H9 (cell line): ENCODE measurements at regions not wholly inside any gene's neighbourhood (a gene's known extent, or its start where the extent isn't known, plus 50 kb on each side); places are given as distances from the start of the nearest gene placed in this dataset.

ENCODE experiments used
- DNase-seq: peaks from one replicate; pipeline ENCODE4 v3.0.0-alpha.2; 2017
- H2AFZ ChIP-seq: one replicate; pipeline ENCODE4 v1.6.1; 2013; ENCODE audit warnings: mild to moderate bottlenecking, low read length, control low read depth, moderate library complexity
- H2AK5ac ChIP-seq: 2 replicates; pipeline ENCODE4 v1.6.1; 2013; ENCODE audit warnings: low read length, control low read depth, mixed read lengths; ENCODE audit not compliant: insufficient read length
- H2BK120ac ChIP-seq: one replicate; pipeline ENCODE4 v1.6.1; 2013; ENCODE audit warnings: low read depth, mild to moderate bottlenecking, low read length, control low read depth, inconsistent platforms; ENCODE audit not compliant: poor library complexity, severe bottlenecking
- H2BK12ac ChIP-seq: 2 replicates; pipeline ENCODE4 v1.6.1; 2013; ENCODE audit warnings: low read length, control low read depth, mixed read lengths, low read depth; ENCODE audit not compliant: insufficient read length
- H2BK15ac ChIP-seq: 2 replicates; pipeline ENCODE4 v1.6.1; 2013; ENCODE audit warnings: low read depth, low read length, control low read depth
- H2BK20ac ChIP-seq: one replicate; pipeline ENCODE4 v1.6.1; 2013; ENCODE audit warnings: low read depth, mild to moderate bottlenecking, low read length, control low read depth, inconsistent platforms; ENCODE audit not compliant: poor library complexity, severe bottlenecking
- H2BK5ac ChIP-seq: 2 replicates; pipeline ENCODE4 v1.6.1; 2013; ENCODE audit warnings: low read length, control low read depth, mixed read lengths; ENCODE audit not compliant: insufficient read length
- H3K14ac ChIP-seq: 2 replicates; pipeline ENCODE4 v1.6.1; 2013; ENCODE audit warnings: low read length, control low read depth; ENCODE audit not compliant: insufficient read depth
- H3K18ac ChIP-seq: 2 replicates; pipeline ENCODE4 v1.6.1; 2013; ENCODE audit warnings: low read depth, mild to moderate bottlenecking, mixed read lengths, low read length, control low read depth; ENCODE audit not compliant: insufficient read length
- H3K23ac ChIP-seq: 2 replicates; pipeline ENCODE4 v1.6.1; 2013; ENCODE audit warnings: low read length, control low read depth, mixed read lengths, low read depth; ENCODE audit not compliant: insufficient read length
- H3K23me2 ChIP-seq: 2 replicates; pipeline ENCODE4 v1.6.1; 2013; ENCODE audit warnings: low read depth, mild to moderate bottlenecking, mixed read lengths, low read length, control low read depth; ENCODE audit not compliant: insufficient read length, poor library complexity, severe bottlenecking
- H3K27ac ChIP-seq: 2 replicates; pipeline ENCODE4 v1.5.1; 2013; ENCODE audit warnings: low read length, control low read depth, mixed read lengths, low read depth; ENCODE audit not compliant: insufficient read length
- H3K27me3 ChIP-seq: 2 replicates; pipeline ENCODE4 v1.6.1; 2013; ENCODE audit warnings: low read length, control low read depth, inconsistent platforms; ENCODE audit not compliant: insufficient read depth
- H3K4ac ChIP-seq: 2 replicates; pipeline ENCODE4 v1.6.1; 2013; ENCODE audit warnings: low read depth, mild to moderate bottlenecking, control low read depth, inconsistent platforms, low read length, moderate library complexity
- H3K4me1 ChIP-seq: 2 replicates; pipeline ENCODE4 v1.6.1; 2013; ENCODE audit warnings: low read length, control low read depth, inconsistent platforms; ENCODE audit not compliant: insufficient read depth
- H3K4me2 ChIP-seq: 2 replicates; pipeline ENCODE4 v1.6.1; 2013; ENCODE audit warnings: low read length, control low read depth, mixed read lengths; ENCODE audit not compliant: insufficient read length, insufficient read depth
- H3K56ac ChIP-seq: 2 replicates; pipeline ENCODE4 v1.6.1; 2013; ENCODE audit warnings: low read depth, mild to moderate bottlenecking, mixed read lengths, low read length, control low read depth; ENCODE audit not compliant: insufficient read length
- H3K79me1 ChIP-seq: 2 replicates; pipeline ENCODE4 v1.6.1; 2013; ENCODE audit warnings: low read depth, mild to moderate bottlenecking, moderate library complexity, low read length, control low read depth, inconsistent platforms; ENCODE audit not compliant: insufficient read depth, poor library complexity, severe bottlenecking
- H3K79me2 ChIP-seq: 2 replicates; pipeline ENCODE4 v1.6.1; 2013; ENCODE audit warnings: low read length, control low read depth, inconsistent platforms; ENCODE audit not compliant: insufficient read depth
- H3K9ac ChIP-seq: 2 replicates; pipeline ENCODE4 v1.6.1; 2013; ENCODE audit warnings: low read length, control low read depth, mixed read lengths; ENCODE audit not compliant: insufficient read length; ENCODE audit errors: extremely low read depth
- H3K9me3 ChIP-seq: one replicate; pipeline ENCODE4 v1.6.1; 2013; ENCODE audit warnings: low read depth, low read length, inconsistent platforms; ENCODE audit not compliant: control insufficient read depth
- H3T11ph ChIP-seq: one replicate; pipeline ENCODE4 v1.6.1; 2013; ENCODE audit warnings: mild to moderate bottlenecking, low read length, control low read depth, inconsistent platforms
- H4K20me1 ChIP-seq: one replicate; pipeline ENCODE4 v1.6.1; 2013; ENCODE audit not compliant: control insufficient read depth, insufficient read length, insufficient read depth
- H4K5ac ChIP-seq: 2 replicates; pipeline ENCODE4 v1.6.1; 2013; ENCODE audit warnings: low read depth, mild to moderate bottlenecking, mixed read lengths, low read length, control low read depth; ENCODE audit not compliant: insufficient read length
- H4K8ac ChIP-seq: replicated peaks from 2 replicates; pipeline ENCODE4 v1.6.1; 2013; ENCODE audit warnings: low read length, control low read depth, mixed read lengths, low read depth; ENCODE audit not compliant: insufficient read length
- H4K91ac ChIP-seq: 2 replicates; pipeline ENCODE4 v1.6.1; 2013; ENCODE audit warnings: low read depth, mild to moderate bottlenecking, moderate library complexity, mixed read lengths, low read length, control low read depth; ENCODE audit not compliant: insufficient read length
- H3K27ac Mint-ChIP-seq, 3 experiments: 2 replicates in 2 of 3; 3 replicates in 1 of 3; pipeline ENCODE4 v1.8.0; 2020 to 2021; ENCODE audit warnings: mixed read lengths in 3 of 3, mild to moderate bottlenecking in 1 of 3, moderate library complexity in 1 of 3
- H3K27me3 Mint-ChIP-seq: 2 replicates; pipeline ENCODE4 v1.8.0; 2021; ENCODE audit warnings: low read depth, mild to moderate bottlenecking, moderate library complexity, mixed read lengths
- H3K36me3 Mint-ChIP-seq, 3 experiments: 2 replicates in 2 of 3; 3 replicates in 1 of 3; pipeline ENCODE4 v1.8.0; 2020 to 2021; ENCODE audit warnings: low read depth in 3 of 3, mixed read lengths in 3 of 3; ENCODE audit not compliant: insufficient read depth in 1 of 3
- H3K4me1 Mint-ChIP-seq, 2 experiments: 2 replicates each; pipeline ENCODE4 v1.8.0; 2020; ENCODE audit warnings: mixed read lengths in 2 of 2
- H3K4me3 Mint-ChIP-seq, 2 experiments: 2 replicates in 1 of 2; 3 replicates in 1 of 2; pipeline ENCODE4 v1.8.0; 2020 to 2021; ENCODE audit warnings: mild to moderate bottlenecking in 2 of 2, mixed read lengths in 2 of 2, moderate library complexity in 1 of 2
- H3K9me3 Mint-ChIP-seq, 2 experiments: 2 replicates in 1 of 2; 3 replicates in 1 of 2; pipeline ENCODE4 v1.8.0; 2020; ENCODE audit warnings: mild to moderate bottlenecking in 2 of 2, mixed read lengths in 2 of 2, moderate library complexity in 1 of 2
- CTCF ChIP-seq: fragments of 200-600 bp; sonication (generic); conservative IDR thresholded peaks from 3 replicates; pipeline ENCODE4 v1.8.0; 2021; ENCODE audit warnings: antibody characterized with exemption, mild to moderate bottlenecking
- WGBS: extraction: QIAGEN DNeasy Blood & Tissue Kit; methylation state at CpG from one replicate; pipeline ENCODE4 v1.1.7; 2013; ENCODE audit warnings: missing lambda C conversion rate, low lambda C conversion rate, mixed read lengths; ENCODE audit not compliant: insufficient read length; ENCODE audit errors: extremely low coverage; 5-methylcytosine and 5-hydroxymethylcytosine counted together

GRCh38 chr1:173410133-173410793 is 66.9 kb upstream of the PRDX6 start:
- H3K79me2 ChIP-seq = no peaks in the 10 kb centered on the region
- Mint-ChIP-seq H3K27ac (no peak overlapping the region), H3K4me1 (peaks cover 5 to 6% of the 10 kb centered on the region in 2 experiments; a peak in 3 of 4 replicates), H3K4me3 (no peak overlapping the region), H3K9me3 (no peaks in the 10 kb centered on the region), H3K36me3 (peaks cover 0 to 2% (median 0%) of the 10 kb centered on the region in 3 experiments; a peak in 1 of 7 replicates), H3K27me3 (no peaks in the 10 kb centered on the region)
- no CpG with 5 or more reads among the region's 4 CpGs for WGBS
- no peak overlapping the region for H3K4me2 ChIP-seq
- H2BK15ac ChIP-seq = no peak overlapping the region
- no peaks in the 10 kb centered on the region for H3K4me1 ChIP-seq
- no peak overlapping the region for H4K8ac ChIP-seq
- H3K23me2 ChIP-seq = no peaks in the 10 kb centered on the region
- no peak overlapping the region for H2BK20ac ChIP-seq
- no peak overlapping the region for H3K56ac ChIP-seq
- no peak overlapping the region for H3K18ac ChIP-seq
- H2AK5ac ChIP-seq = no peak overlapping the region
- no peak overlapping the region for H2AFZ ChIP-seq
- no peak overlapping the region for H3K27ac ChIP-seq
- no peak overlapping the region for H3K4ac ChIP-seq
- H3K27me3 ChIP-seq = no peaks in the 10 kb centered on the region
- DNase-seq = no peak
- no peak overlapping the region for H2BK120ac ChIP-seq
- H4K5ac ChIP-seq = no peak overlapping the region
- no peak overlapping the region for H3K23ac ChIP-seq
- no peak for TF ChIP-seq CTCF
- H3K14ac ChIP-seq = no peak overlapping the region
- H4K20me1 ChIP-seq = no peaks in the 10 kb centered on the region
- no peak overlapping the region for H3T11ph ChIP-seq
- H3K9ac ChIP-seq = no peak overlapping the region
- no peaks in the 10 kb centered on the region for H3K9me3 ChIP-seq
- H2BK12ac ChIP-seq = no peak overlapping the region
- no peak overlapping the region for H4K91ac ChIP-seq
- no peaks in the 10 kb centered on the region for H3K79me1 ChIP-seq
- no peak overlapping the region for H2BK5ac ChIP-seq
